Umbilical cord (tissue), 1 donor: ENCODE measurements at regions not wholly inside any gene's neighbourhood (a gene's known extent, or its start where the extent isn't known, plus 50 kb on each side); places are given as distances from the start of the nearest gene placed in this dataset.

Experiments
- DNase-seq: peaks from one replicate; pipeline ENCODE4 v3.0.0-alpha.2; 2015; ENCODE audit warnings: low spot score

- DNase-seq, result no peak
These were observed 1260.4 kb upstream of the ALCAM start for GRCh38 chr3:104106276-104106675.

- DNase-seq, result no peak
These were observed 1258.2 kb upstream of the ALCAM start for GRCh38 chr3:104108522-104108921.

GRCh38 chr3:104126463-104126862 is 1240.2 kb upstream of the ALCAM start:
- DNase-seq, result no peak

GRCh38 chr3:104126864-104127553 is 1239.7 kb upstream of the ALCAM start:
- no peak for DNase-seq

GRCh38 chr3:104127830-104128229 is 1238.9 kb upstream of the ALCAM start:
- DNase-seq, result no peak

GRCh38 chr3:104132566-104133403 is 1233.9 kb upstream of the ALCAM start:
- no peak for DNase-seq

GRCh38 chr3:104133630-104134029 is 1233.1 kb upstream of the ALCAM start:
- no peak for DNase-seq

GRCh38 chr3:104137116-104137515 is 1229.6 kb upstream of the ALCAM start:
- no peak for DNase-seq

DNA sequence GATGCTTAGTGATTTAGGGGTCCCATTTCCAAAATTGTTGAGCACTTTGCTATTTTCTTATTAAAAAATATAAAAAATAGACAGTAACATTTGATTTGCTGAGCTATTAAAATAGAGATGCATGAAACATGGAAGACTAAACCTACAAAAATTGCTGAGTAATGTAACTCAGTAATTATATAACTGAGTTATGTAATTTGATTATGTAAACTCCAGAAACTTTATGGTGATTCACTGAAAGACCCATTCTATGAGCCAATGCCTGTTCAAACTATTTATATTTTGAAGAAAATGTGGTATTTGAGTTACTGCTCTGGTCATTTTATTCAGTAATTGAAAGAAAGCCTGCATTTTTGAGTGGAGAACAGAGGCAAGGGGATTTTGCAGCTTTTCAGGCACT is 1221.5 kb upstream of the ALCAM start:
- DNase-seq, result no peak

DNA sequence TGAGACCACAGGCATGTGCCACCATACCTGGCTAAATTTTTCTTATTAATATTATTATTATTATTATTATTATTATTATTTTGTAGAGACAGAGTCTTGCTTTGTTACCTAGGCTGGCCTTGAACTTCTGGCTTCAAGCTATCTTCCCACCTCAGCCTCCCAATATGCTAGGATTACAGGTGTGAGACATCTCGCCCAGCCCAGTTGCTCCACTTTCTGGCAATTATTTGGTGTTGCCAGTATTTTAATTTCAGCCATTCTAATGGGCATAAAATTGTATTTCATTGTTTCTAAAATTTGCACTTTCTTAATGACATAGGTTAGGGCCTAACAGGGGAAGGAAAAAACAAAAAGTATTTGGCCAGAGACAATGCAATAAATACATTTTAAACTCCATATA is 1217.6 kb upstream of the ALCAM start:
- no peak for DNase-seq

GRCh38 chr3:104150724-104151123 is 1216.0 kb upstream of the ALCAM start:
- no peak for DNase-seq

DNA sequence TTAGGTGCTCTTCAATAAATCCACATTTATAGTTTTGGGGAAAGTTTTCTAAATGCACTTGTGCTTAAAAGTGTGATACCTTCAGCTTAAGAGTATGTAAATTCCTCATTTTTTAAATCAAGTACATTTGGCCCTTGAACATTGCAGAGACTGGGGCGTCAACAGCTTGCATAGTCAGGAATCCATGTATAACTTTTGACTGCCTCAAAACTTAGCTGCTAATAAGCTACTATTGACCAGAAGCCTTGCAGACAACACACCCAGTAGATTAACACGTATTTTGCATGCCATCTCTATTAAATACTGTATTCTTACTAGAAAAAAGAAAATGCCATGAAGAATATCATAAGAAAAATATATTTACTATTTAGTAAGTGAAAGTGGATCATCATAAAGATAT is 1211.8 kb upstream of the ALCAM start:
- DNase-seq, result no peak

GRCh38 chr3:104165866-104166265 is 1200.8 kb upstream of the ALCAM start:
- no peak for DNase-seq

GRCh38 chr3:104168386-104168785 is 1198.3 kb upstream of the ALCAM start:
- DNase-seq, result no peak

DNA sequence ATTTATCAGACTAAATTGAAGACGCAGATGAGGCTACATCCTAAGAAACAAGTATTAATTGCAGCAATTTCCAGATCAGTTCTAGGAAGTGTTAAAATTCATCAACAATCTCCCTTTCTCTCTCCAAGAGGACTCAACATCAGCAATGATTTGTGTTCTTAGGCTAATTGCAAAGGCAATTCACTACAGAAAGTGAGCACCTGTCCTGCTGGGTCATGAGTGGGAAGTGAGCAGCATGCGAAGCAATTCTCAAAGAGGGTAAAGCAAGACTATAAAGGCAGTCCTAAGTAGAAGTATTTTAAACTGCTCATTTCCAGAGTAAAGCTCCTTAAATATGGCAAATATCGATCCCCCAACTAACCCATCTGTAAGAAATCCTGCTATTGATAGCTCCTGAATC is 1191.0 kb upstream of the ALCAM start:
- no peak for DNase-seq

- no peak for DNase-seq
These were observed 1190.0 kb upstream of the ALCAM start for GRCh38 chr3:104176706-104177105.

DNA sequence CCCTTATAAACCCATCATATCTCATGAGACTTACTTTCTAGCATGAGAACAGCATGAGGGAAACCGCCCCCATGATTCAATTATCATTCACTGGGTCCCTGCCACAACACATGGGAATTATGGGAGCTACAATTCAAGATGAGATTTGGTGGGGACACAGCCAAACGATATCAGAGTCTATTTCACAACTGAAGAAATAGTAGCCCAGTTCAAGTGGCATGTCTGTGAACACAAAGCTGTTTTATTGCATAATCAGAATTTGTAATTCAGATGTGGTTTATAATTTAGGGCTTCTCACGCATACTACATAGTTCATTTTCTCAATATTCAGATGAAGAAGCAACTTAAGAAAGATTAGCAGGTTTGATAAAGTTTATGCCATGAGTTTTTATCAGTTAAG is 1188.0 kb upstream of the ALCAM start:
- DNase-seq, result no peak

- DNase-seq, result no peak
These were observed 1185.8 kb upstream of the ALCAM start for GRCh38 chr3:104180906-104181305.

DNA sequence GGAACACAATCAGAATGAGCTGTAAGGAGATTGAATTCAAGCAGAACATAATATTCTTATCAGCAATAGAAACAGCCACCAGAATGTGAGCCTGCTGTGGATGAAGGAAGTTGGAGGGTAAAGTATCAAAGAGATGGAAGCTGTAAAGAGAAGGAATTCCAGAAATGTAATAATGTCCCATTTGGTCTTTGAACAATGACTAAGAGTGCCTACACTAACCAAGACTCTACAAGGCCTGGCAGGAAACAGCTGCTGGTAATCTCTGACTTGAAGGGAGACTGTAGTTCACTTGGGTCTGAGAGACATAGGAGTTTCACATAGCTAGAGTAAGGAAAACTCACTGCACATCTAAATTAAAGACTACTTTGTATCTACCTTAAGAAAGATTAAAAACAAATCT is 1176.0 kb upstream of the ALCAM start:
- DNase-seq, result peak; percentile 21

- no peak for DNase-seq
These were observed 1168.6 kb upstream of the ALCAM start for GRCh38 chr3:104198131-104198530.

DNA sequence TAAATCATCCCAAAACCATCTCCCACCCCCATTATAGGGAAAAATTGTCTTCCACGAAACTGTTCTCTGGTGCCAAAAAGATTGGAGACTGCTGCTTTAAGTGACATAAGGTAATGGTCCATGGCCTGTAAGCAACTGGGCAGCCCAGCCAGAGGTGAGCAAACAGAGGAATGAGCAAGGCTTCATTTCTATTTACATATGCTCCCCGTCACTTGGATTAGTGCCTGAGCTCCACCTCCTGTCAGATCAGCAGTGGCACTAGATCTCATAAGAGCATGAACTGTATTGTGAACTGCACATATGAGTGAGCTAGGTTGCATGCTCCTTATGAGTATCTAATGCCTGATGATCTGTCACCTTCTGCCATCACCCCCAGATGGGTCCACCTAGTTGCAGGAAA is 1159.8 kb upstream of the ALCAM start:
- no peak for DNase-seq

GRCh38 chr3:104214277-104214676 is 1152.4 kb upstream of the ALCAM start:
- DNase-seq, result no peak

- no peak for DNase-seq
These were observed 1151.8 kb upstream of the ALCAM start for GRCh38 chr3:104214937-104215336.
